ENCODE measurements at regions not wholly inside any gene's neighbourhood (a gene's known extent, or its start where the extent isn't known, plus 50 kb on each side); places are given as distances from the start of the nearest gene placed in this dataset.

GRCh38 chr11:113634940-113635575, 71.0 kb downstream of the TMPRSS5 start:
- CTCF ChIA-PET: interaction anchor here (1.3 kb wide), 1 partner anchor 39 kb away, joined by 3 read pairs; no protein-coding TSS in a partner anchor

GRCh38 chr11:113632981-113633380, 73.1 kb downstream of the TMPRSS5 start:
- POLR2A ChIA-PET: no interaction called here
- CTCF ChIA-PET: no interaction called here
- no peak for DNase-seq (ENCODE audit: extremely low spot score)
- no peak for TF ChIP-seq CTCF (IDR thresholded peaks at IDR 0.05; ENCODE audit: control extremely low read depth, extremely low read depth, low read depth, missing control alignments)

More at GRCh38 chr11:113634940-113635575, 71.0 kb downstream of the TMPRSS5 start:
- DNase-seq (ENCODE audit: extremely low spot score): no peak
- no peak for TF ChIP-seq CTCF (IDR thresholded peaks at IDR 0.05; ENCODE audit: control extremely low read depth, extremely low read depth, low read depth, missing control alignments)
- POLR2A ChIA-PET: no interaction called here

DNA sequence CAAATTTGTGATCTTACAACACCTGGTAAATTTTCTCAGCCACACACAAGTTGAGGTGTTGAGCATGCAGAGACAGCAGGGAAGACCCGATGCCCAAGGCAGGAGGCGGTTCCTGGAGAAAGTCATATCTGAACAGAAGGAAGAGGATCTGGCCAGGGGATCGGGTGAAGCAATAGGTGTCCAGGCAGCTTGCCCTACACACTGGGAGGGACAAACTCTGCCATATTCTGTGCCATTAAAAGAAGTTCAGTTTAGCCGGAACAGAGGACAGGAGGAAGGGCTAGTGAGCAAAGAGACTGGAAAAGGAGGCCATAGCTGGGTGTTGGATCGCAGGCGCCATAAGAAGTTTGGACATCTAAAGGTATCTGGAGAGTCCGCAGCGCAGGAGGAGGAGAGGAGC, 76.5 kb downstream of the TMPRSS5 start:
- ChIA-PET CTCF (interaction anchor here (1.4 to 2.2 kb wide), 2 partner anchors 18 to 42 kb away, joined by 3 to 4 read pairs; no protein-coding TSS in a partner anchor), POLR2A (no interaction called here)

DNA sequence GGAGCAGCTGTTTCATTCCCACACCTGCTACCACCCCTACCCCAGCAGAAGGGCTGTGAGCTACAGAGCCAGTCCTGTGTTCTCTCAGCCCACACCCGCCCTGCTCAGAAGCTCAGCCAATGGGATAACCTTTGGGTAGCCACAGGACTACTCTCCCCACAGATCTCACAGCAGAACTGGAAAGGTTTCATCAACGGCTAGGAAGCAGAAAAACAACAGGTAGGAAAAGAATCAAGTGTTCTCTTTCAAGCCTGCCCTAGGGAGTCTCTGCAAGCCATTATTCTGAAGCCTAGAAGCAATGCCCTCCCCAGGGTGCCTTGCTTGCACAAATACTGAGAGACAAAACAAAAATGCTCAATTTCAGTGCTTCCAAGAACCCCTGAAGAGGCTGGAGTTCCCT, 77.2 kb downstream of the TMPRSS5 start:
- ChIA-PET CTCF (interaction anchor here (2.2 kb wide), 1 partner anchor 18 kb away, joined by 4 read pairs; no protein-coding TSS in a partner anchor), POLR2A (no interaction called here)

More for the DNA sequence above, 76.5 kb downstream of the TMPRSS5 start:
- no peak for DNase-seq (ENCODE audit: extremely low spot score)
- no peak for TF ChIP-seq CTCF (IDR thresholded peaks at IDR 0.05; ENCODE audit: control extremely low read depth, extremely low read depth, low read depth, missing control alignments)

DNA sequence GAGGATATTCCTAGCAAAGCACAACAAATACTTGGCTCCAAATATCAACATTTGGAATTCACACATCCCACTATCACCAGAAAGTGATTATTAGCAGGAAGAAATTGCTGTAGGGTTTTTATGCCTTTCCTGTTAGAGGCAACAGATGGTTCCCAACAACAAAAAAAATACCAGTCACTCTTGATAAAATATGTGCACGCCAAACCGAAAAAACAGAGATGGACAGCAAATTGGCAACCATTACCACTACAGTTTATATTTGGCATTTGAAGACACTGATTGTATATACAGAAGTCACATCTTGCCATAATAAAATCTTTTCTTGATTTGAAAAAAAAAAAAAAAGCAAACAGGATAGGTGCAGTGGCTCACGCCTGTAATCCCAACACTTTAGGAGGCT, 78.2 kb downstream of the TMPRSS5 start:
- TF ChIP-seq CTCF (IDR thresholded peaks at IDR 0.05; ENCODE audit: control extremely low read depth, extremely low read depth, low read depth, missing control alignments): no peak
- ChIA-PET POLR2A (no interaction called here), CTCF (interaction anchor here (2.2 kb wide), 1 partner anchor 19 kb away, joined by 4 read pairs; no protein-coding TSS in a partner anchor)
- DNase-seq (ENCODE audit: extremely low spot score): no peak

More for the DNA sequence above, 77.2 kb downstream of the TMPRSS5 start:
- no peak for TF ChIP-seq CTCF (IDR thresholded peaks at IDR 0.05; ENCODE audit: control extremely low read depth, extremely low read depth, low read depth, missing control alignments)
- DNase-seq (ENCODE audit: extremely low spot score): no peak

- POLR2A ChIA-PET: no interaction called here
- DNase-seq (ENCODE audit: extremely low spot score): no peak
- CTCF ChIA-PET: no interaction called here
- no peak for TF ChIP-seq CTCF (IDR thresholded peaks at IDR 0.05; ENCODE audit: control extremely low read depth, extremely low read depth, low read depth, missing control alignments)
These were observed 78.8 kb downstream of the TMPRSS5 start for GRCh38 chr11:113627297-113627696.

All from GM10248 (cell line).